Stimulated activated CD4-positive, alpha-beta T cell treated with anti-CD3 and anti-CD28 coated beads, Interleukin-4, amount 100 ng/mL, for 48 hours (primary cell): ENCODE measurements at regions not wholly inside any gene's neighbourhood (a gene's known extent, or its start where the extent isn't known, plus 50 kb on each side); places are given as distances from the start of the nearest gene placed in this dataset.
"Not testable (repeated sequence)": the region's sequence is repeated elsewhere in the genome, so short reads cannot be mapped to it uniquely, and the experiment has no call there.

Source experiments
- DNase-seq, 2 donors: peaks; one replicate each; pipeline ENCODE4 v3.0.0-alpha.2; 2020; ENCODE audit warnings: low read depth in 2 of 2

DNA sequence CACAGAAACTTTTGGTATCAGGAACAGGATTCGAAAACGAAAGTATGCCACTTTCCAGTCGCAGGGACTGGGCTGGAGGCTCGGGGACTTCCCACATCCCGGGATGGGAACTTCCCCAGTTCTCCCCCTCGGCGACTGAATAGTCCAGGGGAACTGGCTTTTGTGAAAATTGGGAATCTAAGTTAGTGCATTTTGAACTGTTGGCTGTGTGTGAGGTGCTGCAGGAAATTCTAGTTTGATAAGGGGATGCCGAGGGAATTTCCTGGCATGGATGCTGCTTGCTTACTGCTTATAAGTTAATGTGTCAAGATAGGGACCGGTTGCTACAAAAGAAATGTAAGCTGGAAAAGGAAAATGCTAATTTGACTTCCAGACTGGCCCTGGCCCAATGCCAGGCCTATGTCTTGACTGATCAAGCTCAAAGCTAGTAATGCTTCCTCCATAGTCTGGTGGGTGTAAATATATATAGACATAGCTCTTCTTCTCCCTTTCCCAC, 73.4 kb upstream of the EIF5 start:
- DNase-seq, result no peak

GRCh38 chr14:103267226-103267910, 66.7 kb upstream of the EIF5 start:
- DNase-seq, result no peak

DNA sequence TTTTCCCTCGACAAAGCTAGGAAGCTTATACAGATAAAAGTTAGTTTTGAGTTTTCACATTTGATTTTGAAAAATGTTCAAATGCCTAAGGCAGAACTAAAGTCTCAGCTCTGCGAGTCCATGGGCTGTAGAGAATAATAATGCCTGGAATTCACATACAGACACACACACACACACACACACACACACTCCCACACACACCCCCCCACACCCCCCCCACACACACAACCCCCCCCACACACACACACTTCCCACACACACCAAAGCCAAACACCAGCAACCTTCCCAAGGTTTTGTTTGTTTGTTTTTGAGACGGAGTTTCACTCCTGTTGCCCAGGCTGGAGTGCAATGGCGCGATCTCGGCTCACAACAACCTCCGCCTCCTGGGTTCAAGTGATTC, 62.8 kb upstream of the EIF5 start:
- no peak for DNase-seq

DNA sequence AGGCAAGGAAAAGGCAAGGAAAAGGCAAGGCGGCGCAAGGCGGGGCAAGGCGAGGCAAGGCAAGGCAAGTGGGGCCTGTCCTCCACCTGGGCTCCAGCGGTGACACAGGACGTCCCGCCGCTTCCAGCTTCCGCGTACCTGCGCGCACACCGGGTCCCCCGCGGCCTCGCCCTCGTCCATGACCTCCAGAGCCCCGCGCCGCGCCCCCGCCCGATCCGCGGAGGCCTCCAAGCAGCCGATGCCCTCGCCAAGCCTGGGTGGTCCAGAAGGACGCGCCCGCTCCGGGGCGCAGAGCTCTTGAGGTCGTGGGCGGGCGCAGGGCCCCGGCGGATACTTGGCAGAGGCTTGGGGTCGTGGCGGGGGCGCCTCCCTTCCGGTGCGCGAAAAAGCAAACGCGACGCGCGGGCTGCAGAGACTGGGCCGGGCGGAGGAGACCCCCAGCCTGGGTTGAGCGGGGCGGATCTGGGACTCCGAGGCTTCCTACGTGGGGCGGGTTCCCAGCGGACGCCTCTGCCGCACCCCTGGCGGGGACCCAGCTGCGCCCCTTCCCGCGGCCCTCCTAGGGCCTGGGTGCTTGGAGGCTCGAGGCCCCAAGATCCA, 60.8 kb upstream of the EIF5 start:
- no peak for DNase-seq

- no peak for DNase-seq
Measured at GRCh38 chr14:103273745-103274615, 60.1 kb upstream of the EIF5 start.

DNA sequence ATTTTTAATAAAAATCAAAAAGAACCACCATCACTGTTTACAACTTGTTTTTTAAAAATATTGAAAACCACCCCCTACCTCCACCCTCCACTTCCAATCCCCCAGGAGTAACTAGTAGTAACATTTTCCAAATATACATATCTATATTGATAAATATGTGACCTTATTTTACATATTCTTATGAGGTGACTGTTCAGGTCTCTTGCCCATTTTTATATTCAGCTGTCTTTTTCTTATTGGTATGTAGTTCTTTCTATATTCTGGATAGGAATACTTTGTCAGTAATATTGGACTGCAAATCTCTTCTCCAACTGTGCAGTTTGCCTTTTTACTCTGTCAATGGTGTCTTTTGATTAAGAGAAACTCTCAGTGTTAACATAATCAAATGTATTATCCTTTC, 59.0 kb upstream of the EIF5 start:
- DNase-seq, result no peak

GRCh38 chr14:103277931-103278330, 56.1 kb upstream of the EIF5 start:
- no peak for DNase-seq

- DNase-seq, result no peak
Measured at GRCh38 chr14:103279142-103280025, 54.7 kb upstream of the EIF5 start.

GRCh38 chr14:103280278-103280928, 53.6 kb upstream of the EIF5 start:
- no peak for DNase-seq

GRCh38 chr14:103281496-103282231, 52.4 kb upstream of the EIF5 start:
- no peak for DNase-seq

GRCh38 chr14:103282309-103282708, 51.7 kb upstream of the EIF5 start:
- DNase-seq, result not testable (repeated sequence)

GRCh38 chr14:103282932-103283331, 51.1 kb upstream of the EIF5 start:
- no peak for DNase-seq

DNA sequence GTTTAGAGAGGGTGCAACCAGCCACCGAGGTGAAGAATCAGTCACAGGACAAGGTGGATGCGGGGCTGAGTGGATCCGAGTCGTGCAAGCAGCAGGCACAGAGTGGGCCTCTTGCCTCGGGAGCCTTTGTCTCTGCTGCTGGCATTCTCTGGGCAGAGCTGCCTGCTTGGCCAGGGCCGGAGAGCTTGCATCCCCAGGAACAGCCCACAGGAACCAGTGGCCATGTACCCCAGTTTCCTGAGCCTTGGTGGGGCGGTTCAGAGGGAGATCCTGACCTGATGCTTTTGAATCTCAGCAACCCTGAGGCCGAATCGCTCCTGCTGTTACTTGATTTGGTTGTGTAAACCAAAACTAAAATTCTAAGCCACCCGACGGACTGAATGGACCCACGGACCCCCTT, 50.1 kb upstream of the EIF5 start:
- DNase-seq, result no peak
